Spleen (tissue), 7 donors: ENCODE measurements at regions not wholly inside any gene's neighbourhood (a gene's known extent, or its start where the extent isn't known, plus 50 kb on each side); places are given as distances from the start of the nearest gene placed in this dataset.

Source experiments
- CTCF ChIP-seq, 11 experiments: fragments of 200-600 bp in 7 of 11; fragments of 450-650 bp in 4 of 11; sonication (generic) in 4 of 11; IDR thresholded peaks in 8 of 11; conservative IDR thresholded peaks in 3 of 11; 1 replicate in 7 of 11; 2 replicates in 4 of 11; pipeline versions ENCODE4 v1.4.0 to v1.8.0; 2016 to 2021; ENCODE audit warnings: antibody characterized with exemption in 11 of 11, inconsistent platforms in 4 of 11, mild to moderate bottlenecking in 1 of 11
- POLR2A ChIP-seq, 3 donors: fragments of 450-650 bp; IDR thresholded peaks; one replicate each; pipeline ENCODE4 v1.5.1; 2017; ENCODE audit warnings: antibody characterized with exemption in 3 of 3, mild to moderate bottlenecking in 1 of 3
- donor health status: DM: no; HTN: no; CAD: no; lungs with moderate emphysema.
- donor health status: DM: no; HTN: no; CAD: no.
- donor health status: DM: no; HTN: no; CAD: no.

- TF ChIP-seq CTCF (IDR thresholded peaks at IDR 0.05 in 8 of 11, conservative IDR thresholded peaks at IDR 0.05 in 3 of 11), result no peak
- TF ChIP-seq POLR2A (IDR thresholded peaks at IDR 0.05), result no peak
Observed at GRCh38 chr7:119172043-119172442, 947.5 kb downstream of the ANKRD7 start.
